ENCODE measurements at regions not wholly inside any gene's neighbourhood (a gene's known extent, or its start where the extent isn't known, plus 50 kb on each side); places are given as distances from the start of the nearest gene placed in this dataset.

DNA sequence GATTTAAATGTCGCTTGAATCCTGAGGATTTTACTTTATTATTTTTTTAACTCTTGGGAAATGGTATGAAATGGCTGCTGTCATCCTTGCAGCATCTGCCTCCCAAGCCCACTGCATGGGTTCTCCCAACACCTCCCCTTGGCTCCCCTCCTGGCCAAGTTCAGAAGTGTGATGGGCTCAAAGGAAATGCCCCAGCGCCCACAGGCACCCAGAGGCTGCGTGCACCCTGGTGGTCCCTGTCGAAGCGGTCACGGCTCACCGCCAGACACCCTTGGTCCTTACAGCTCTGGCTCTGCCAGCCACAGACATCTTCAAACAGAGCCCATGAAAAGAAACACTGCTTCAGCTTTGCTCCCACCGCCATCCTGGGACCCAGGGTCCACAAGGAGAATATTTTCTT lies 334.7 kb downstream of the SOX9 start:
- Histone ChIP-seq H3K9me1 (replicated peaks; ENCODE audit: control insufficient read depth, extremely low read depth, insufficient read depth, low read length) (no peaks in the 10 kb centered on the region), H2AFZ (ENCODE audit: low read depth, low read length) (no peak overlapping the region), H3K9ac (replicated peaks; ENCODE audit: extremely low read depth, insufficient read depth, low read length) (no peak overlapping the region), H4K20me1 (replicated peaks; ENCODE audit: control insufficient read depth, extremely low read depth, insufficient read depth, low read length) (no peaks in the 10 kb centered on the region), H3K4me1 (ENCODE audit: control insufficient read depth, extremely low read depth, insufficient read depth, low read length) (no peaks in the 10 kb centered on the region), H3K9me3 (replicated peaks; ENCODE audit: control insufficient read depth, insufficient read depth, low read length) (no peaks in the 10 kb centered on the region), H3K36me3 (ENCODE audit: control insufficient read depth in 2 of 2, extremely low read depth in 1 of 2, insufficient read depth in 2 of 2, low read length in 2 of 2) (no peaks in the 10 kb centered on the region), H3K4me3 (replicated peaks in 1 of 3; ENCODE audit: insufficient read depth in 1 of 3, low read depth in 1 of 3, low read length in 3 of 3) (no peak overlapping the region), H3K4me2 (ENCODE audit: insufficient read depth, low read length) (no peak overlapping the region), H3K27me3 (ENCODE audit: control insufficient read depth in 2 of 2, insufficient read depth in 2 of 2, low read length in 2 of 2) (no peaks in the 10 kb centered on the region), H3K27ac (ENCODE audit: insufficient read depth, low read depth, low read length) (no peak overlapping the region), H3K79me2 (ENCODE audit: control insufficient read depth, insufficient read depth, low read length) (no peaks in the 10 kb centered on the region)
- BruUV-seq (replicated peaks), result no TSS peak
- ChIA-PET CTCF (no interaction called here), POLR2A (no interaction called here)
- TF ChIP-seq EZH2 (IDR thresholded peaks at IDR 0.05; ENCODE audit: borderline replicate concordance, low read depth, low read length, severe bottlenecking) (no peak), POLR2AphosphoS5 (IDR thresholded peaks at IDR 0.05; ENCODE audit: insufficient read depth, low read depth, low read length) (no peak), POLR2A (IDR thresholded peaks at IDR 0.05; ENCODE audit: low read depth, low read length) (no peak), MYC (IDR thresholded peaks at IDR 0.05; ENCODE audit: low read depth, low read length) (no peak), JUN (IDR thresholded peaks at IDR 0.05; ENCODE audit: borderline replicate concordance, insufficient read depth, insufficient read length, low read depth) (no peak), FOS (IDR thresholded peaks at IDR 0.05; ENCODE audit: borderline replicate concordance, insufficient read depth, low read length) (no peak), GATA2 (IDR thresholded peaks at IDR 0.05; ENCODE audit: insufficient read depth, insufficient read length, low read depth, low read length) (no peak)
- TF ChIP-seq, protein P1, sequence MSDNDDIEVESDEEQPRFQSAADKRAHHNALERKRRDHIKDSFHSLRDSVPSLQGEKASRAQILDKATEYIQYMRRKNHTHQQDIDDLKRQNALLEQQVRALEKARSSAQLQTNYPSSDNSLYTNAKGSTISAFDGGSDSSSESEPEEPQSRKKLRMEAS (IDR thresholded peaks at IDR 0.05; ENCODE audit: insufficient read depth, insufficient read length), result no peak
- TF ChIP-seq, protein P2, sequence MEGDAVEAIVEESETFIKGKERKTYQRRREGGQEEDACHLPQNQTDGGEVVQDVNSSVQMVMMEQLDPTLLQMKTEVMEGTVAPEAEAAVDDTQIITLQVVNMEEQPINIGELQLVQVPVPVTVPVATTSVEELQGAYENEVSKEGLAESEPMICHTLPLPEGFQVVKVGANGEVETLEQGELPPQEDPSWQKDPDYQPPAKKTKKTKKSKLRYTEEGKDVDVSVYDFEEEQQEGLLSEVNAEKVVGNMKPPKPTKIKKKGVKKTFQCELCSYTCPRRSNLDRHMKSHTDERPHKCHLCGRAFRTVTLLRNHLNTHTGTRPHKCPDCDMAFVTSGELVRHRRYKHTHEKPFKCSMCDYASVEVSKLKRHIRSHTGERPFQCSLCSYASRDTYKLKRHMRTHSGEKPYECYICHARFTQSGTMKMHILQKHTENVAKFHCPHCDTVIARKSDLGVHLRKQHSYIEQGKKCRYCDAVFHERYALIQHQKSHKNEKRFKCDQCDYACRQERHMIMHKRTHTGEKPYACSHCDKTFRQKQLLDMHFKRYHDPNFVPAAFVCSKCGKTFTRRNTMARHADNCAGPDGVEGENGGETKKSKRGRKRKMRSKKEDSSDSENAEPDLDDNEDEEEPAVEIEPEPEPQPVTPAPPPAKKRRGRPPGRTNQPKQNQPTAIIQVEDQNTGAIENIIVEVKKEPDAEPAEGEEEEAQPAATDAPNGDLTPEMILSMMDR (IDR thresholded peaks at IDR 0.05; ENCODE audit: extremely low read depth in 1 of 2, insufficient read depth in 1 of 2, low read depth in 1 of 2, low read length in 2 of 2), result no peak
- no peak for FAIRE-seq
- no peak for DNase-seq (ENCODE audit: low read depth, low spot score)
- dilution Hi-C loops (cut with MboI; ENCODE audit: extremely low pct_ligation_motif_present, low sequenced_read_pairs), result no loop called here
- intact Hi-C loops (cut with micrococcal nuclease), result no loop called here
